PC-3 (cell line): ENCODE measurements at regions not wholly inside any gene's neighbourhood (a gene's known extent, or its start where the extent isn't known, plus 50 kb on each side); places are given as distances from the start of the nearest gene placed in this dataset.
A peak's percentile ranks its signal among the peaks of the same experiment; 100 is the strongest.

Source experiments
- ATAC-seq: fragments of 200-7000 bp; cut with Tn5 transposase; 2 replicates; pipeline ENCODE4 v1.9.1; 2020; ENCODE audit warnings: mild to moderate bottlenecking, moderate library complexity
- BruUV-seq: library from RNA; stranded (reverse); fragments of 400-500 nt; replicated peaks from 2 replicates; lab custom pipeline; 2021; lab: Mats Ljungman, UMichigan
- CTCF ChIA-PET: fragments of 300-600 bp; sonication (Branson Sonifier 250); formaldehyde crosslinking; loops from one replicate; lab custom pipeline; 2022; ENCODE audit warnings: antibody characterized with exemption; lab: Charles Lee
- POLR2A ChIA-PET: fragments of 300-600 bp; sonication (Branson Sonifier 250); formaldehyde crosslinking; loops from one replicate; lab custom pipeline; 2022; ENCODE audit warnings: antibody characterized with exemption; ENCODE audit not compliant: unreplicated experiment; lab: Charles Lee
- DNase-seq: peaks from one replicate; pipeline ENCODE4 v3.0.0-alpha.2; 2015
- H2AFZ ChIP-seq: fragments of 300-600 bp; sonication (generic); 2 replicates; pipeline ENCODE4 v1.6.0; 2016; ENCODE audit warnings: antibody characterized with exemption, low read length
- H3F3A ChIP-seq: fragments of 300-600 bp; sonication (generic); one replicate; pipeline ENCODE4 v1.6.0; 2017; ENCODE audit warnings: antibody characterized with exemption, low read length, control low read depth, mild to moderate bottlenecking; ENCODE audit not compliant: unreplicated experiment
- H3K27ac ChIP-seq: fragments of 300-600 bp; sonication (generic); 2 replicates; pipeline ENCODE4 v1.5.1; 2016; ENCODE audit warnings: mild to moderate bottlenecking, low read length
- H3K27me3 ChIP-seq: fragments of 300-600 bp; sonication (generic); 2 replicates; pipeline ENCODE4 v1.6.1; 2016; ENCODE audit warnings: low read length, mixed read lengths
- H3K36me3 ChIP-seq: fragments of 300-600 bp; sonication (generic); 2 replicates; pipeline ENCODE4 v1.6.1; 2016; ENCODE audit warnings: low read depth, mixed run types, low read length, mixed read lengths
- H3K4me1 ChIP-seq: fragments of 300-600 bp; sonication (generic); 2 replicates; pipeline ENCODE4 v1.5.1; 2016; ENCODE audit warnings: low read length; ENCODE audit not compliant: insufficient read depth
- H3K4me2 ChIP-seq: fragments of 300-600 bp; sonication (generic); 2 replicates; pipeline ENCODE4 v1.6.0; 2016; ENCODE audit warnings: low read length
- H3K4me3 ChIP-seq: fragments of 300-600 bp; sonication (generic); 2 replicates; pipeline ENCODE4 v1.5.1; 2016; ENCODE audit warnings: mild to moderate bottlenecking, low read length, mixed read lengths
- H3K79me2 ChIP-seq: fragments of 300-600 bp; sonication (generic); 2 replicates; pipeline ENCODE4 v1.6.1; 2017; ENCODE audit warnings: low read length, mixed read lengths
- H3K9ac ChIP-seq: fragments of 300-600 bp; sonication (generic); 2 replicates; pipeline ENCODE4 v1.6.0; 2016; ENCODE audit warnings: mild to moderate bottlenecking, low read length
- H3K9me2 ChIP-seq: fragments of 300-600 bp; sonication (generic); replicated peaks from 2 replicates; pipeline ENCODE4 v1.6.1; 2016; ENCODE audit warnings: mixed run types, low read length, mixed read lengths
- H3K9me3 ChIP-seq: fragments of 300-600 bp; sonication (generic); 2 replicates; pipeline ENCODE4 v1.6.1; 2016; ENCODE audit warnings: low read length, mixed read lengths
- H4K20me1 ChIP-seq: fragments of 300-600 bp; sonication (generic); 2 replicates; pipeline ENCODE4 v1.6.1; 2016; ENCODE audit warnings: low read length, mixed read lengths
- CTCF ChIP-seq: fragments of 300-600 bp; sonication (generic); conservative IDR thresholded peaks from 2 replicates; pipeline ENCODE4 v1.5.1; 2017; ENCODE audit warnings: antibody characterized with exemption, low read depth, mild to moderate bottlenecking, low read length
- EZH2 ChIP-seq: fragments of 300-600 bp; sonication (generic); IDR thresholded peaks from one replicate; pipeline ENCODE4 v1.6.1; 2017; ENCODE audit warnings: antibody characterized with exemption, mild to moderate bottlenecking, low read length; ENCODE audit not compliant: unreplicated experiment
- EZH2phosphoT487 ChIP-seq: fragments of 300-600 bp; sonication (generic); IDR thresholded peaks from 2 replicates; pipeline ENCODE4 v1.6.1; 2018; ENCODE audit warnings: mild to moderate bottlenecking, antibody characterized with exemption, low read length, borderline replicate concordance
- intact Hi-C: fragments of 100-400 bp; cut with micrococcal nuclease; formaldehyde crosslinking; loops from 2 replicates; pipeline ENCODE4 v1.9.0; 2023

GRCh38 chr5:152269533-152269932 lies 135.5 kb downstream of the NMUR2 start:
- no peaks in the 10 kb centered on the region for H4K20me1 ChIP-seq
- H3K4me3 ChIP-seq = no peak overlapping the region
- H3K4me1 ChIP-seq = peaks cover 5% of the 10 kb centered on the region; the same call in 1 of the 2 replicates
- H3F3A ChIP-seq = no peaks in the 10 kb centered on the region
- no TSS peak for BruUV-seq
- H3K79me2 ChIP-seq = no peaks in the 10 kb centered on the region
- ATAC-seq = no peak
- no peak for DNase-seq
- H3K36me3 ChIP-seq = no peaks in the 10 kb centered on the region
- TF ChIP-seq CTCF (no peak), EZH2phosphoT487 (no peak), EZH2 (no peak)
- no peak overlapping the region for H3K27ac ChIP-seq
- H3K27me3 ChIP-seq = no peaks in the 10 kb centered on the region
- H3K9me2 ChIP-seq = no peaks in the 10 kb centered on the region
- H2AFZ ChIP-seq = no peak overlapping the region
- no peak overlapping the region for H3K4me2 ChIP-seq
- intact Hi-C loops = no loop called here
- H3K9ac ChIP-seq = no peak overlapping the region
- ChIA-PET POLR2A (no interaction called here), CTCF (interaction anchor here (1.2 kb wide), 1 partner anchor 80 kb away, joined by 6 read pairs; no protein-coding TSS in a partner anchor)
- H3K9me3 ChIP-seq = no peaks in the 10 kb centered on the region

- DNase-seq (peak; percentile 53), ATAC-seq (no peak)
- H4K20me1 ChIP-seq = no peaks in the 10 kb centered on the region
- no peaks in the 10 kb centered on the region for H3F3A ChIP-seq
- CTCF ChIA-PET = no interaction called here
- H2AFZ ChIP-seq = no peak overlapping the region
- no peaks in the 10 kb centered on the region for H3K36me3 ChIP-seq
- H3K4me2 ChIP-seq = no peak overlapping the region
- no peak overlapping the region for H3K9ac ChIP-seq
- intact Hi-C loops = no loop called here
- peaks cover 7% of the 10 kb centered on the region; the same call in 1 of the 2 replicates for H3K4me1 ChIP-seq
- no peaks in the 10 kb centered on the region for H3K9me2 ChIP-seq
- H3K4me3 ChIP-seq = no peak overlapping the region
- no TSS peak for BruUV-seq
- H3K27ac ChIP-seq = no peak overlapping the region
- POLR2A ChIA-PET = no interaction called here
- H3K79me2 ChIP-seq = no peaks in the 10 kb centered on the region
- H3K27me3 ChIP-seq = peaks cover 2% of the 10 kb centered on the region; the same call in 1 of the 2 replicates
- TF ChIP-seq EZH2phosphoT487 (no peak), EZH2 (no peak), CTCF (no peak)
- H3K9me3 ChIP-seq = no peaks in the 10 kb centered on the region
Measured at GRCh38 chr5:152264645-152265254, 140.3 kb downstream of the NMUR2 start.

- no TSS peak for BruUV-seq
- no peak for DNase-seq
- H3K79me2 ChIP-seq = no peaks in the 10 kb centered on the region
- no peak overlapping the region for H2AFZ ChIP-seq
- no peak for TF ChIP-seq EZH2
- TF ChIP-seq CTCF = no peak
- no peak for TF ChIP-seq EZH2phosphoT487
- no peak overlapping the region for H3K4me2 ChIP-seq
- no peak overlapping the region for H3K4me3 ChIP-seq
- no peaks in the 10 kb centered on the region for H3K9me3 ChIP-seq
- ChIA-PET CTCF (no interaction called here), POLR2A (no interaction called here)
- peaks cover 7% of the 10 kb centered on the region; the same call in 1 of the 2 replicates for H3K4me1 ChIP-seq
- no peaks in the 10 kb centered on the region for H4K20me1 ChIP-seq
- H3K9me2 ChIP-seq = no peaks in the 10 kb centered on the region
- no peak overlapping the region for H3K27ac ChIP-seq
- H3K36me3 ChIP-seq = no peaks in the 10 kb centered on the region
- no peak for ATAC-seq
- intact Hi-C loops = no loop called here
- peaks cover 3% of the 10 kb centered on the region; the same call in 1 of the 2 replicates for H3K27me3 ChIP-seq
- H3K9ac ChIP-seq = no peak overlapping the region
- no peaks in the 10 kb centered on the region for H3F3A ChIP-seq
Measured at GRCh38 chr5:152262667-152263066, 142.4 kb downstream of the NMUR2 start.
